Stimulated activated CD4-positive, alpha-beta T cell treated with anti-CD3 and anti-CD28 coated beads, TNF-alpha, amount 100 ng/mL, for 4 hours (primary cell): ENCODE measurements at regions not wholly inside any gene's neighbourhood (a gene's known extent, or its start where the extent isn't known, plus 50 kb on each side); places are given as distances from the start of the nearest gene placed in this dataset.
"Not testable (repeated sequence)": the region's sequence is repeated elsewhere in the genome, so short reads cannot be mapped to it uniquely, and the experiment has no call there.

Experiments
- DNase-seq, 3 experiments: peaks; one replicate each; pipeline ENCODE4 v3.0.0-alpha.2; 2020; ENCODE audit warnings: low read depth in 3 of 3

DNA sequence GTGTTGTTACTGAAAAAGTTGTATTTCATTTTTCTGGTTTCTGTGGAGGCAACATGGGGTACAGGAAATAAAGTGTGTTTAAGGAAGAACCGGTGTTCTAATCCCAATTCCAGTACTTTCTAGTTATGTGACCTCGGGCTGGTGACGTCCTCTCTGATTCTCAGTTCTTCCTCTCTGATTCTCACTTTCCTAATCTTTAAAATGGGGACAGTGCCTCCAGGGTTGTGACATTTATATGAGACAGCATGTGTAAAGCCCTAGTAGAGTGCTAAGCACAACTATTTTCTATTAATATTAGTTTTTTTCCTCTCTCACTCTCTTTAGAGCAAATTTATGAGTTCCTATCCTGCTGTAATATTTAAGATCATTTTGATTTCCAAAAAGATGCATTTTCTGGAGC is 50.9 kb upstream of the PTPDC1 start:
- DNase-seq: no peak

DNA sequence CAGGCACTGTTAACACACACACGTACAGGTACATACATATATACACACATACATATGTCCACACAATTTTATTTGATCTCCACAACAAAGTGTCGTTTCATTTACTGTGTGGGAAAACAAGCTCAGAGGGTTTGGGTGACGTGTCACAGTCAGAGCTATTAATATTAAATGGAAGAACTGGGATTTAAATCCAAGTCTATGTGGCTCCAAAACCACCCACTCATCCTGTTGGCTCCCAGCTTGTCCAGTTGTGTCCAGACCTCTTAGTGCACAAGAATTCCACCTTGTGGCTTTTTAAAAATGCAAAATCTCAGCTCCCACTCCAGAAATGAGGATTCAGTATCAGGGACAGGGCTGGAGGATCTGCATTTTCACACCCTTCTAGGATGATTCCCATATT is 52.3 kb upstream of the PTPDC1 start:
- no peak for DNase-seq

DNA sequence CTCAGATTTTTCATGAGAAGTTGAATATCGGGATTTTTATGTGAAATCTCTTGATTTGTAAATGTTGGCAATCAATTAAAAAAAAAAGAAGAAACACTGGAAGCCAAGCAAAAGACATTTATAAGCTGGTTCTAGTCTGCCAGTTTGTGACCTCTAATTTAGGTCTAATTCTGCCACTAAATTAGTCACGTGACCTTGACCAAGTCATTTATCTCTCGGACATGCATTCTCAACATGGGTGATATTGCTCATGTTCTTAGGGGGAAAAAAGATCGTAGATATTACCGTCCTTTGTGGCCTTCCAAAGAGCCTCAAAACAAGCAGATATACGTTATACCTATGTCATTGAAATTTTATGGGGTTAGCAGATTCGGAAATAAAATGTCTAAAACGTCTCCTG is 52.9 kb upstream of the PTPDC1 start:
- no peak for DNase-seq

- DNase-seq: peak; percentile 64 to 66 (median 65)
These were observed 53.7 kb upstream of the PTPDC1 start for GRCh38 chr9:94030318-94031179.

- no peak for DNase-seq
These were observed 54.3 kb upstream of the PTPDC1 start for GRCh38 chr9:94029932-94030317.

- DNase-seq: no peak
These were observed 57.4 kb upstream of the PTPDC1 start for GRCh38 chr9:94026816-94027215.

- not testable (repeated sequence) for DNase-seq
These were observed 61.8 kb upstream of the PTPDC1 start for GRCh38 chr9:94022476-94022875.

DNA sequence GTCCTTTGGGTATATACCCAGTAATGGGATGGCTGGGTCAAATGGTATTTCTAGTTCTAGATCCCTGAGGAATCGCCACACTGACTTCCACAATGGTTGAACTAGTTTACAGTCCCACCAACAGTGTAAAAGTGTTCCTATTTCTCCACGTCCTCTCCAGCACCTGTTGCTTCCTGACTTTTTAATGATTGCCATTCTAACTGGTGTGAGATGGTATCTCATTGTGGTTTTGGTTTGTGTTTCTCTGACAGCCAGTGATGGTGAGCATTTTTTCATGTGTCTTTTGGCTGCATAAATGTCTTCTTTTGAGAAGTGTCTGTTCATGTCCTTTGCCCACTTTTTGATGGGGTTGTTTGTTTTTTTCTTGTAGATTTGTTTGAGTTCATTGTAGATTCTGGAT is 63.4 kb upstream of the PTPDC1 start:
- DNase-seq: not testable (repeated sequence)

- DNase-seq: no peak
These were observed 63.5 kb upstream of the BARX1 start for GRCh38 chr9:94018628-94019027.

DNA sequence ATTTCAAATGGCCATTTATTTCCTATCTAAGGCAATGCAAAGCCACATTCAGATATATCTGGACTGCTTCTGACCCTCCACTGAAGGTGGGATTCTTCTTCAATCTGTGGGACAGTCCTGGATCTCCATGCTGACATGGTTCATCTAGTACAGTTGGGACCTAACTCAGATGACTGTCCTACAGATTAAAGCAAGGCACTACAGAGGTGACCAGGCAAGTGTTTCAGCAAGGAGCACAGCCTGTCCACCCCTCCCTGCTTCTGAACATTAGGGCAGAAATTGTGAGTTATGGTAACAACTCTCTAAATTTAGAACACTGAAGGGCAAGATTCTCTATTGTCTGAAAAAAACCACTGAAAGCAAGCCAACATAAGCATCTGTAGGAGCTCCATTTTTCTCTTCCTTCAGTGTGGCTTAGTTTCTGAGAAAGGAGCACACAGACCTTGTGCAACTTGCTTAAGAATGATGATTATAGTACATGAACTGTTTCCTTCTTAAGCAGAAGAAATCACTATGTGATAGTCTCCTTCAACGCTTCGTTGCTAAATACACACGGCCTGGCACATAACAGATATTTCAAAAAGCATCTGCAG is 62.9 kb upstream of the BARX1 start:
- DNase-seq: no peak

- no peak for DNase-seq
These were observed 61.6 kb upstream of the BARX1 start for GRCh38 chr9:94016744-94017143.

DNA sequence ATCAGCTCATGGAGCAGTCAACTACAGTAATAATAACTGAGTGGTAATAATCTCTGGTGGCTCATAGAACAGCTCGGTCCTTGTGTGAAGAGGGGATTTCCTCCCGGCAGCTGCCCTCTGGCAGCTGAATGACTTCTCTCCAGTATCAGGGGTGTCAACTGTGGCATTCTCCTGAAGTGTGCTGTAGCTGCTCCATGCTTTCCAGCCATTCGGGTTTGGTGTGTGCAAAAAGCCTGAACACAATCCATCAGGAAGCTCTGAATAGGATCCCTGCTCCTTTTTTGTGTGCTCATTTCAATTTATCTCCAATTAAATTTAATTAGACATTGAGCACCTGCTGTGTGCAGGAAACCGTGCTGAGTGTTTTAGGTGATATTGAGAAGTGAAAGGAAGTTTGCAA is 59.8 kb upstream of the BARX1 start:
- no peak for DNase-seq

GRCh38 chr9:94014066-94014654 is 59.0 kb upstream of the BARX1 start:
- no peak for DNase-seq

DNA sequence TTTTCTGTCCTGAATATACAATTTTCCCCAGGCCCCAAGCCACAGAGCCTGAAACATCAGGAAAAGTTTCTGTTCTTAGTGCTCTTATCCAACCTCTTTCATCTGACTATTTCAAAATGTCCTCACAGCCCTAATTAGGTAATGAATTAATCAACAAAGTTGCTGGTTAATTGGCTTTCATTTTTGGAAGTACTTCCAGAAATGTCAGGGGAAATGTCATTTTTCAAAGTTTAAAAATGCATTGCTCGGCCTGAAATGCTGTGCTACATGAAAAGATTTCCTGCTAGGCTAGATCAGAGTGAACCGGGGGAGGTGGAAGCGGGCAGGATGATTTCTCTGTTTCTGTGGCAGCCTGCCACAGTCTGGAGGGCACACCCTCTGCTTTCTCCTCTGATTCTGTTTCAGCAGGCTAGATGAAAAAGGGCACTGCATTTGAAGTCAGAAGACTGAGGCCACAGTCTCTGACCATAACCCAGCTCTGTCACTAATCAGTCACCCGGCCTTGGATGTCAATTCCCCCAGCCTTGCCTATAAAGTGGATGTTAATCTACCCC is 55.9 kb upstream of the BARX1 start:
- DNase-seq: no peak

- DNase-seq: no peak
These were observed 50.2 kb upstream of the BARX1 start for GRCh38 chr9:94005272-94005901.
